ENCODE measurements at regions not wholly inside any gene's neighbourhood (a gene's known extent, or its start where the extent isn't known, plus 50 kb on each side); places are given as distances from the start of the nearest gene placed in this dataset.

- TF ChIP-seq REST (IDR thresholded peaks at IDR 0.05; ENCODE audit: insufficient read depth in 1 of 2, low read depth in 2 of 2, low read length in 2 of 2) (no peak), POLR2AphosphoS5 (IDR thresholded peaks at IDR 0.05; ENCODE audit: low read depth, low read length) (no peak), SIN3A (IDR thresholded peaks at IDR 0.05; ENCODE audit: borderline replicate concordance, insufficient read depth, low read length) (no peak), TAF1 (IDR thresholded peaks at IDR 0.05; ENCODE audit: borderline replicate concordance, insufficient read depth, low read length) (no peak), FOXP2 (optimal IDR thresholded peaks at IDR 0.05; ENCODE audit: borderline replicate concordance, extremely low read depth, extremely low read length, insufficient read depth) (no peak)
Measured at GRCh38 chr6:1004885-1005630, 306.8 kb upstream of the FOXQ1 start.

GRCh38 chr6:1003394-1004160, 308.3 kb upstream of the FOXQ1 start:
- TF ChIP-seq REST (IDR thresholded peaks at IDR 0.05; ENCODE audit: insufficient read depth in 1 of 2, low read depth in 2 of 2, low read length in 2 of 2) (no peak), SIN3A (IDR thresholded peaks at IDR 0.05; ENCODE audit: borderline replicate concordance, insufficient read depth, low read length) (no peak)

- TF ChIP-seq SIN3A (IDR thresholded peaks at IDR 0.05; ENCODE audit: borderline replicate concordance, insufficient read depth, low read length), result no peak
Measured at GRCh38 chr6:1002989-1003388, 308.9 kb upstream of the FOXQ1 start.

GRCh38 chr6:1001655-1002349, 308.9 kb upstream of the EXOC2 start:
- TF ChIP-seq SIN3A (IDR thresholded peaks at IDR 0.05; ENCODE audit: borderline replicate concordance, insufficient read depth, low read length) (no peak), POLR2AphosphoS5 (IDR thresholded peaks at IDR 0.05; ENCODE audit: low read depth, low read length) (no peak), FOXP2 (optimal IDR thresholded peaks at IDR 0.05; ENCODE audit: borderline replicate concordance, extremely low read depth, extremely low read length, insufficient read depth) (no peak), TAF1 (IDR thresholded peaks at IDR 0.05; ENCODE audit: borderline replicate concordance, insufficient read depth, low read length) (no peak), REST (IDR thresholded peaks at IDR 0.05; ENCODE audit: insufficient read depth in 1 of 2, low read depth in 2 of 2, low read length in 2 of 2) (no peak)

GRCh38 chr6:999552-999951, 306.6 kb upstream of the EXOC2 start:
- TF ChIP-seq SIN3A (IDR thresholded peaks at IDR 0.05; ENCODE audit: borderline replicate concordance, insufficient read depth, low read length) (no peak), REST (IDR thresholded peaks at IDR 0.05; ENCODE audit: insufficient read depth in 1 of 2, low read depth in 2 of 2, low read length in 2 of 2) (no peak), FOXP2 (optimal IDR thresholded peaks at IDR 0.05; ENCODE audit: borderline replicate concordance, extremely low read depth, extremely low read length, insufficient read depth) (no peak), TAF1 (IDR thresholded peaks at IDR 0.05; ENCODE audit: borderline replicate concordance, insufficient read depth, low read length) (no peak)
